Panc1 (cell line): ENCODE measurements at regions not wholly inside any gene's neighbourhood (a gene's known extent, or its start where the extent isn't known, plus 50 kb on each side); places are given as distances from the start of the nearest gene placed in this dataset.

Experiments
- ATAC-seq: fragments of 200-7000 bp; cut with Tn5 transposase; 2 replicates; pipeline ENCODE4 v1.9.1; 2020; ENCODE audit warnings: mild to moderate bottlenecking, moderate library complexity
- BruUV-seq: library from RNA; stranded (reverse); fragments of 400-500 nt; replicated peaks from 2 replicates; lab custom pipeline; 2021; lab: Mats Ljungman, UMichigan
- CTCF ChIA-PET: fragments of 300-600 bp; sonication (Branson Sonifier 250); formaldehyde crosslinking; loops from one replicate; lab custom pipeline; 2022; ENCODE audit warnings: antibody characterized with exemption; lab: Charles Lee
- POLR2A ChIA-PET: fragments of 300-600 bp; sonication (Branson Sonifier 250); formaldehyde crosslinking; loops from one replicate; lab custom pipeline; 2022; ENCODE audit warnings: antibody characterized with exemption; lab: Charles Lee
- DNase-seq: peaks from one replicate; pipeline ENCODE4 v3.0.0-alpha.2; 2010; ENCODE audit warnings: low read depth, low spot score
- H3K27ac ChIP-seq: 2 replicates; pipeline ENCODE4 v1.5.1; 2011; ENCODE audit warnings: mild to moderate bottlenecking, low read length, inconsistent platforms
- H3K27me3 ChIP-seq: fragments of 200-500 bp; sonication (Bioruptor generic); 2 replicates; pipeline ENCODE4 v1.6.0; 2014; ENCODE audit warnings: low read length, inconsistent platforms; ENCODE audit not compliant: control insufficient read depth, insufficient read depth
- H3K36me3 ChIP-seq: fragments of 200-500 bp; sonication (Bioruptor generic); 2 replicates; pipeline ENCODE4 v1.5.1; 2014; ENCODE audit warnings: inconsistent platforms, mild to moderate bottlenecking, low read length, moderate library complexity; ENCODE audit not compliant: control insufficient read depth, insufficient read depth
- H3K4me1 ChIP-seq: 2 replicates; pipeline ENCODE4 v1.5.1; 2011; ENCODE audit warnings: inconsistent platforms, mild to moderate bottlenecking, low read length, moderate library complexity; ENCODE audit not compliant: control insufficient read depth, insufficient read depth
- H3K4me3 ChIP-seq, 2 experiments: 2 replicates each; pipeline ENCODE4 v1.5.1; 2011 to 2012; ENCODE audit warnings: low read depth in 2 of 2, low read length in 2 of 2, mild to moderate bottlenecking in 2 of 2, inconsistent platforms in 1 of 2, moderate library complexity in 1 of 2
- H3K9me3 ChIP-seq: fragments of 200-500 bp; sonication (Bioruptor generic); 2 replicates; pipeline ENCODE4 v1.5.1; 2014; ENCODE audit warnings: low read depth, mild to moderate bottlenecking, inconsistent platforms, low read length, moderate library complexity; ENCODE audit not compliant: control insufficient read depth, insufficient read depth
- POLR2AphosphoS5 ChIP-seq: IDR thresholded peaks from 2 replicates; pipeline ENCODE4 v1.6.1; 2012; ENCODE audit warnings: mild to moderate bottlenecking, low read depth, low read length, moderate library complexity
- SIN3A ChIP-seq: IDR thresholded peaks from 2 replicates; pipeline ENCODE4 v1.6.1; 2012; ENCODE audit warnings: low read depth, mild to moderate bottlenecking, low read length, moderate library complexity, borderline replicate concordance; ENCODE audit not compliant: insufficient read depth
- TCF7L2 ChIP-seq: IDR thresholded peaks from 2 replicates; pipeline ENCODE4 v1.6.1; 2011; ENCODE audit warnings: mild to moderate bottlenecking, low read depth, low read length, inconsistent platforms
- in situ Hi-C: cut with HindIII; loops from 2 replicates; pipeline ENCODE4 v1.10.0; 2016; ENCODE audit warnings: low sequenced_read_pairs, low pct_unique_long_range_greater_than_20kb
- intact Hi-C: fragments of 100-400 bp; cut with micrococcal nuclease; formaldehyde crosslinking; loops from one replicate; pipeline ENCODE4 v1.10.0; 2022; ENCODE audit not compliant: unreplicated experiment
- TF ChIP-seq, protein P1 (sequence below): fragments of 450-650 bp; IDR thresholded peaks from 2 replicates; pipeline ENCODE4 v1.5.1; 2017; ENCODE audit warnings: mild to moderate bottlenecking
- TF ChIP-seq, protein P2 (sequence below), 2 experiments: IDR thresholded peaks; 2 replicates each; pipeline ENCODE4 v1.6.1; 2011 to 2012; ENCODE audit warnings: low read depth in 2 of 2, control low read depth in 1 of 2, low read length in 1 of 2, mild to moderate bottlenecking in 1 of 2, moderate library complexity in 1 of 2; ENCODE audit not compliant: insufficient read depth in 1 of 2

DNA sequence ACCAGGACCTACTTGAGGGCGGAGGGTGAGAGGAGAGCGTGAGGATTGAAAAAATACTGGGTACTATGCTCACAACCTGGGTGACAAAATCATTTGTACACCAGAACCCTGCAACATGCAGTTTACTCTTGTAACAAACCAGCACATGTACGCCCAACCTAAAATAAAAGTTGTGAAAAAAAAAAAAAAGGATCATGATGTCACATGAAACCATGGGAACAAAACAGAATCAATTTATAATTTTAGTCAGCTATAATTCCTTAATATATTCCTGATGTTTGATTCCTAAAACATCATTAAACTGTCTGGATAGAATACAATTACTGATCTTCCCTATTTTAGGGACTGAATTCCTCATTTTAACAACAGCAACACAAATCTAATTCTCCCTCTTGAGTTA, 160.6 kb upstream of the SPRY2 start:
- TF ChIP-seq, protein P1, sequence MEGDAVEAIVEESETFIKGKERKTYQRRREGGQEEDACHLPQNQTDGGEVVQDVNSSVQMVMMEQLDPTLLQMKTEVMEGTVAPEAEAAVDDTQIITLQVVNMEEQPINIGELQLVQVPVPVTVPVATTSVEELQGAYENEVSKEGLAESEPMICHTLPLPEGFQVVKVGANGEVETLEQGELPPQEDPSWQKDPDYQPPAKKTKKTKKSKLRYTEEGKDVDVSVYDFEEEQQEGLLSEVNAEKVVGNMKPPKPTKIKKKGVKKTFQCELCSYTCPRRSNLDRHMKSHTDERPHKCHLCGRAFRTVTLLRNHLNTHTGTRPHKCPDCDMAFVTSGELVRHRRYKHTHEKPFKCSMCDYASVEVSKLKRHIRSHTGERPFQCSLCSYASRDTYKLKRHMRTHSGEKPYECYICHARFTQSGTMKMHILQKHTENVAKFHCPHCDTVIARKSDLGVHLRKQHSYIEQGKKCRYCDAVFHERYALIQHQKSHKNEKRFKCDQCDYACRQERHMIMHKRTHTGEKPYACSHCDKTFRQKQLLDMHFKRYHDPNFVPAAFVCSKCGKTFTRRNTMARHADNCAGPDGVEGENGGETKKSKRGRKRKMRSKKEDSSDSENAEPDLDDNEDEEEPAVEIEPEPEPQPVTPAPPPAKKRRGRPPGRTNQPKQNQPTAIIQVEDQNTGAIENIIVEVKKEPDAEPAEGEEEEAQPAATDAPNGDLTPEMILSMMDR = no peak
- TF ChIP-seq, protein P2, sequence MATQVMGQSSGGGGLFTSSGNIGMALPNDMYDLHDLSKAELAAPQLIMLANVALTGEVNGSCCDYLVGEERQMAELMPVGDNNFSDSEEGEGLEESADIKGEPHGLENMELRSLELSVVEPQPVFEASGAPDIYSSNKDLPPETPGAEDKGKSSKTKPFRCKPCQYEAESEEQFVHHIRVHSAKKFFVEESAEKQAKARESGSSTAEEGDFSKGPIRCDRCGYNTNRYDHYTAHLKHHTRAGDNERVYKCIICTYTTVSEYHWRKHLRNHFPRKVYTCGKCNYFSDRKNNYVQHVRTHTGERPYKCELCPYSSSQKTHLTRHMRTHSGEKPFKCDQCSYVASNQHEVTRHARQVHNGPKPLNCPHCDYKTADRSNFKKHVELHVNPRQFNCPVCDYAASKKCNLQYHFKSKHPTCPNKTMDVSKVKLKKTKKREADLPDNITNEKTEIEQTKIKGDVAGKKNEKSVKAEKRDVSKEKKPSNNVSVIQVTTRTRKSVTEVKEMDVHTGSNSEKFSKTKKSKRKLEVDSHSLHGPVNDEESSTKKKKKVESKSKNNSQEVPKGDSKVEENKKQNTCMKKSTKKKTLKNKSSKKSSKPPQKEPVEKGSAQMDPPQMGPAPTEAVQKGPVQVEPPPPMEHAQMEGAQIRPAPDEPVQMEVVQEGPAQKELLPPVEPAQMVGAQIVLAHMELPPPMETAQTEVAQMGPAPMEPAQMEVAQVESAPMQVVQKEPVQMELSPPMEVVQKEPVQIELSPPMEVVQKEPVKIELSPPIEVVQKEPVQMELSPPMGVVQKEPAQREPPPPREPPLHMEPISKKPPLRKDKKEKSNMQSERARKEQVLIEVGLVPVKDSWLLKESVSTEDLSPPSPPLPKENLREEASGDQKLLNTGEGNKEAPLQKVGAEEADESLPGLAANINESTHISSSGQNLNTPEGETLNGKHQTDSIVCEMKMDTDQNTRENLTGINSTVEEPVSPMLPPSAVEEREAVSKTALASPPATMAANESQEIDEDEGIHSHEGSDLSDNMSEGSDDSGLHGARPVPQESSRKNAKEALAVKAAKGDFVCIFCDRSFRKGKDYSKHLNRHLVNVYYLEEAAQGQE (IDR thresholded peaks at IDR 0.05; ENCODE audit: insufficient read depth in 1 of 2, low read depth in 2 of 2, low read length in 1 of 2) = no peak
- TF ChIP-seq TCF7L2 (no peak), SIN3A (no peak), POLR2AphosphoS5 (no peak)
- DNase-seq (no peak), ATAC-seq (no peak)
- Histone ChIP-seq H3K27ac (no peak overlapping the region), H3K9me3 (no peaks in the 10 kb centered on the region; the same call in 1 of the 2 replicates), H3K4me3 (no peak overlapping the region), H3K4me1 (no peaks in the 10 kb centered on the region), H3K27me3 (no peaks in the 10 kb centered on the region), H3K36me3 (no peaks in the 10 kb centered on the region)
- ChIA-PET POLR2A (no interaction called here), CTCF (no interaction called here)
- intact Hi-C loops (no loop called here), in situ Hi-C loops (no loop called here)
- BruUV-seq = no TSS peak

DNA sequence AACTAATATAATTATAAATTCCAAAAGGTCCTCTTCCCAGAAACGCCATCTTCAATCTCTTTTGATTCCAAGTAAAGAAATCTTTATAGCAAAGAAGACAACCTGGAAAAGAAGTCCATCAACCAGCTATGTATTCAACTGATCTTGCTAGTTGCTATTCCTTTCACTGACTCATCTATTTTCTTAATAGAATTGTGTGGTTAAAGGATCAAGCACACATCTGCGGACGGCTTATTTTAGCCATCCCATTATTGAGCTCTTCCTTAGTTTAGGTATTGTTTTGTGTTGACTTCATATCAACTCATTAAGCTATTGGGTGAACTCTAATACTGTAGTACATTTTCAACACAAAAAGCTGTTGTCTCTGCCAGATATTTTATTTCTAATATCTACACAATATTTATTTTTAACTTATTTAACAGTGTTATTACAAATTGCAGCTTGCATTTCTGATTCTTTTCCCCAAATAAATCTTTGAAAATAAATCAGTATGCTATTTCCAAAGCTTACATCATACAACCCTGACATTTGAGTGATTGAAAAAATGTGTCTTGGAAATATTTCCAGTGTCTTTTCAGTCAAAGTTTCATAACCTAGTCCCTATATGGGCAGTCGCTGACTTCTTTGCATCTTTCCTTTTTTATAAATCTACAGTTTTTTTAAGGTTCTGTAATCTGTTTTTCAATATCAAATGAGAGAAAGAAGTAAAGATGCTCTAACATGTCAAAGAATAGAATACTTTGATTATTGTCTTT, 158.8 kb upstream of the SPRY2 start:
- intact Hi-C loops = no loop called here
- Histone ChIP-seq H3K27ac (no peak overlapping the region), H3K4me3 (no peak overlapping the region), H3K36me3 (no peaks in the 10 kb centered on the region), H3K9me3 (no peaks in the 10 kb centered on the region), H3K4me1 (no peaks in the 10 kb centered on the region), H3K27me3 (no peaks in the 10 kb centered on the region)
- DNase-seq (no peak), ATAC-seq (no peak)
- in situ Hi-C loops = no loop called here
- CTCF ChIA-PET = no interaction called here
- BruUV-seq = no TSS peak
- POLR2A ChIA-PET = no interaction called here
- no peak for TF ChIP-seq TCF7L2
- TF ChIP-seq, protein P2 (IDR thresholded peaks at IDR 0.05; ENCODE audit: insufficient read depth in 1 of 2, low read depth in 2 of 2, low read length in 1 of 2) = no peak
- TF ChIP-seq, protein P1 = no peak
- TF ChIP-seq SIN3A = no peak
- TF ChIP-seq POLR2AphosphoS5 = no peak
